Activated B cell treated with CpG ODN at 0.5 μM for 24 hours (primary cell): ENCODE measurements at regions not wholly inside any gene's neighbourhood (a gene's known extent, or its start where the extent isn't known, plus 50 kb on each side); places are given as distances from the start of the nearest gene placed in this dataset.

Source experiments
- ATAC-seq: fragments of 200-7000 bp; cut with Tn5 transposase; one replicate; pipeline ENCODE4 v1.10.0; 2021; ENCODE audit warnings: low read depth, mild to moderate bottlenecking, moderate library complexity
- CTCF ChIA-PET: fragments of 350-600 bp; sonication (Branson Sonifier 250); formaldehyde crosslinking; loops from one replicate; lab custom pipeline; 2021; ENCODE audit warnings: antibody characterized with exemption; lab: Charles Lee
- POLR2A ChIA-PET: fragments of 350-600 bp; sonication (Branson Sonifier 250); formaldehyde crosslinking; loops from one replicate; lab custom pipeline; 2021; ENCODE audit warnings: antibody characterized with exemption; lab: Charles Lee
- DNase-seq: peaks from one replicate; pipeline ENCODE4 v3.0.0; 2022
- H3K27ac Mint-ChIP-seq: one replicate; pipeline ENCODE4 v1.8.0; 2020; ENCODE audit warnings: mixed read lengths
- H3K27me3 Mint-ChIP-seq: one replicate; pipeline ENCODE4 v1.8.0; 2021; ENCODE audit warnings: mixed read lengths
- H3K36me3 Mint-ChIP-seq: one replicate; pipeline ENCODE4 v1.8.0; 2021; ENCODE audit warnings: low read depth, mixed read lengths
- H3K4me1 Mint-ChIP-seq: one replicate; pipeline ENCODE4 v1.8.0; 2021; ENCODE audit warnings: mixed read lengths
- H3K4me3 Mint-ChIP-seq: one replicate; pipeline ENCODE4 v1.8.0; 2020; ENCODE audit warnings: mild to moderate bottlenecking, mixed read lengths
- H3K9me3 Mint-ChIP-seq: one replicate; pipeline ENCODE4 v1.8.0; 2020; ENCODE audit warnings: mixed read lengths
- intact Hi-C: fragments of 100-400 bp; cut with micrococcal nuclease; formaldehyde crosslinking; loops from one replicate; pipeline ENCODE4 v1.15.1; 2024
- TF ChIP-seq, protein P1 (sequence below): fragments of 200-600 bp; IDR thresholded peaks from one replicate; pipeline ENCODE4 v1.8.0; 2022; ENCODE audit warnings: antibody characterized with exemption, mild to moderate bottlenecking

DNA sequence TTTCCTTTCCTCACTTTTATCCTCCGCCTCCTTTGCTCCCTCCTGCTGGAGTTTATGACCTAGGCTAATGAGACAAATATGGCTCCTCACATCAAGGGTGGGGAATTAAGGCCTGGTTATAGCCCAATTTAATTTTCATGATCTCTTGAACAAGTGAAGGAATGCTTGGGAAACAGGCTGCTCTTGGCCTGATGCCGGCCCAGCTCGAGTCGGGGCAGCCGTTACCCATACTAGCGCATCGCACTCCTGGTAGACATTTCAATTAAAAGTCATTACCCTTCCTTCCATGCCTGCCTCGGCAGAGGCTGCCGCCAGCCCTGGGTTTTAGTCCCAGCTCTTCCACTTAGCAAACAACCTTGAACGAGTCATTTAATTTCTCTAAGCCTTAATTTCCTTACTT is 425.7 kb downstream of the TMEM38B start:
- peaks cover under 1% of the 10 kb centered on the region for H3K9me3 Mint-ChIP-seq
- ChIA-PET POLR2A (no interaction called here), CTCF (no interaction called here)
- no peak overlapping the region for H3K4me3 Mint-ChIP-seq
- TF ChIP-seq, protein P1, sequence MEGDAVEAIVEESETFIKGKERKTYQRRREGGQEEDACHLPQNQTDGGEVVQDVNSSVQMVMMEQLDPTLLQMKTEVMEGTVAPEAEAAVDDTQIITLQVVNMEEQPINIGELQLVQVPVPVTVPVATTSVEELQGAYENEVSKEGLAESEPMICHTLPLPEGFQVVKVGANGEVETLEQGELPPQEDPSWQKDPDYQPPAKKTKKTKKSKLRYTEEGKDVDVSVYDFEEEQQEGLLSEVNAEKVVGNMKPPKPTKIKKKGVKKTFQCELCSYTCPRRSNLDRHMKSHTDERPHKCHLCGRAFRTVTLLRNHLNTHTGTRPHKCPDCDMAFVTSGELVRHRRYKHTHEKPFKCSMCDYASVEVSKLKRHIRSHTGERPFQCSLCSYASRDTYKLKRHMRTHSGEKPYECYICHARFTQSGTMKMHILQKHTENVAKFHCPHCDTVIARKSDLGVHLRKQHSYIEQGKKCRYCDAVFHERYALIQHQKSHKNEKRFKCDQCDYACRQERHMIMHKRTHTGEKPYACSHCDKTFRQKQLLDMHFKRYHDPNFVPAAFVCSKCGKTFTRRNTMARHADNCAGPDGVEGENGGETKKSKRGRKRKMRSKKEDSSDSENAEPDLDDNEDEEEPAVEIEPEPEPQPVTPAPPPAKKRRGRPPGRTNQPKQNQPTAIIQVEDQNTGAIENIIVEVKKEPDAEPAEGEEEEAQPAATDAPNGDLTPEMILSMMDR, result no peak
- H3K27me3 Mint-ChIP-seq, result no peaks in the 10 kb centered on the region
- no peaks in the 10 kb centered on the region for H3K36me3 Mint-ChIP-seq
- H3K27ac Mint-ChIP-seq, result no peak overlapping the region
- intact Hi-C loops, result no loop called here
- no peaks in the 10 kb centered on the region for H3K4me1 Mint-ChIP-seq
- no peak for ATAC-seq
- DNase-seq, result no peak

DNA sequence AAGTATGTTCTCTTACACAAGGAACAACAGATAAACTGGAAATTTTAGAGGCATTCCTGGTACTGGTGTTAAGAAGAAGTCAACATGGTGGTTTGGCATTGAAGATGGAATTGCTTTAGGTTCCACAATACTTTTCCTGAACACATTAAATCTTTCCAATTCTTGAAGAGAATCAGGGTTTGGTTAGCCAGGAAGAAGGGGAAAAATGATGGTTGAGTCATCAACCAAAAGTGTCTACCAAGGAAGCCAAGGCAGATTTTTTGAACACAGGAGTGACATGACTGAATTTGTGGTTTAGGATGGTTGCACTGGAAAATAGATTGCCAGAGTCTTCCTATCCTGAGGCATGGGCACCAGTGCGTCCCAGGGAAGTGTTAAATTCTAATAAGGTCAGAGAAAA is 433.4 kb downstream of the TMEM38B start:
- ChIA-PET POLR2A (no interaction called here), CTCF (no interaction called here)
- TF ChIP-seq, protein P1, result no peak
- Mint-ChIP-seq H3K9me3 (peaks cover 9% of the 10 kb centered on the region), H3K4me3 (no peak overlapping the region), H3K4me1 (no peaks in the 10 kb centered on the region), H3K27ac (no peak overlapping the region), H3K27me3 (no peaks in the 10 kb centered on the region), H3K36me3 (no peaks in the 10 kb centered on the region)
- no peak for ATAC-seq
- no peak for DNase-seq
- intact Hi-C loops, result no loop called here

DNA sequence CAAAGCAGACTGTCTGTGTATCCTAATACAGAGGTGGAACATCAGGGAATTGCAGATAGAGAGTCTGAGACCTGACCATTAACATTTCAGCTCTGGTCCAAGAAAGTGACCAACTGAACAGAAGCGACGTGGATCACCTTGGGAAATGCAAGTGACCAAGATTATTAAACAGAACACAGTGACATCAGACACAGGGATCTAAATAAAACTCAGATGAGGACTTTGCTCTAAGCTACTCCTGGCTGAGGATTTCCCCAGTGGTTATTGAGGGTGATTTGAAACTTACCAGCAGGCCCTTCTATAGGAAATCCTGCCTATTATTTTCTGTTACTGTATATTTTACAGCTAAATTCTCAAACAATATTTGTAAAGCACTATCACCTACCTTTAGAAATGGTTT is 436.0 kb downstream of the TMEM38B start:
- ChIA-PET POLR2A (no interaction called here), CTCF (no interaction called here)
- TF ChIP-seq, protein P1, result no peak
- DNase-seq (no peak), ATAC-seq (no peak)
- Mint-ChIP-seq H3K36me3 (no peaks in the 10 kb centered on the region), H3K4me3 (no peak overlapping the region), H3K4me1 (no peaks in the 10 kb centered on the region), H3K27ac (no peak overlapping the region), H3K9me3 (peaks cover 6% of the 10 kb centered on the region), H3K27me3 (no peaks in the 10 kb centered on the region)
- intact Hi-C loops, result no loop called here

DNA sequence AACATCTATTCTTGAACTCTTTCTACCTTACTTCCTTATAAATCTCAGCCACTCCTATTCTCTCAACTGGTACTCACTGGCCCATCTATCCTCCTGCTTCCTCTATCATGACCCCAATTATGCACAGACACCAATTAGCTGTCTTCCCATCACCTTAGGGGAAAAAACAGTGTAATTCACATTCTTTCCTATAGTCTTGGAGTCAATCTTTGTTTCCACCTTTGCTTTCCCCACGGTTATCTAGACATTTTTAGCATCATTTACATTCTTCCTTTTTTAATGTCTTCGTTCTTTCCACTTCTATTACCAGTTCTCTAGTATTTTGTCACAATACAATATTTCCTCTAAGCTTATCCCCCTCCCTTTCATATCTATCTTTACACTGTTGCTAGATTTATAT is 449.4 kb downstream of the TMEM38B start:
- no peak for ATAC-seq
- CTCF ChIA-PET, result no interaction called here
- no peaks in the 10 kb centered on the region for H3K36me3 Mint-ChIP-seq
- no peak overlapping the region for H3K27ac Mint-ChIP-seq
- TF ChIP-seq, protein P1, result no peak
- no peak for DNase-seq
- no peaks in the 10 kb centered on the region for H3K27me3 Mint-ChIP-seq
- intact Hi-C loops, result no loop called here
- H3K4me1 Mint-ChIP-seq, result no peaks in the 10 kb centered on the region
- no peaks in the 10 kb centered on the region for H3K9me3 Mint-ChIP-seq
- POLR2A ChIA-PET, result no interaction called here
- no peak overlapping the region for H3K4me3 Mint-ChIP-seq

DNA sequence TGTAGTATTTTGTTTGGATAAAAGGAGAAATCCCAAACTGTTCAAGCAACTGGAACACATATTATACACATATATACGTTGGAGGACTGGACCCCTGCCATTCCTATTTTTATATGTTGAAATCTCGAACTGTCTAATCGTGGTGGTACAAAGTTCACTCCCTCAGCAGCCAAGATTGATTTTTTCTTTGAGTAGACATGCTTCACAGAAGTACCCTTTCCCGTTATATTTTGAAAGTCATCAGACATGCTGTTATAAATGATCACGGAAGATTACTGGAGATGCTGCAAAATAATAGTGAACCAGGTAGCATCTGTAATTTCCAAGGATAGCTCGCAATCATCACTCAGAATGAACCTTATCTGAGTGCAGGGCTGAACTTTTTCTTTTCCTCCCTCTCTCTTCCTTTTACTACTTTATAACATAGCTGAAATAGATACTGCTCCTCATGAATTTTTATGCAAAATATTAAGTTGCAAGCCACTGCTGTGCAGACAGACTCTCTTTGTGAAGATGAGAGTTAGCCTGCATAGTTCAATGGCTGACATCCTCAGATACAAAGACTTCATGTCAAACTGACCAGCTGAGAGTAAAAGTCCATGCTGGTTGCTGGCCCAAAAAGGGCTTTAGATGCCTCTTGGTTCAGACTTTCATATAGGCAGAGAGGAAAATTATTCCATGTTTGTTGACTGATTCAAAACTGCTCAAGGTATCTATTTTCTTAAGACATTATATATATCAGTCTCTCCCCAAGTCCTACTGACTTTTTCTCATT is 451.9 kb downstream of the TMEM38B start:
- Mint-ChIP-seq H3K9me3 (no peaks in the 10 kb centered on the region), H3K27me3 (no peaks in the 10 kb centered on the region), H3K4me3 (no peak overlapping the region), H3K36me3 (no peaks in the 10 kb centered on the region), H3K27ac (no peak overlapping the region), H3K4me1 (no peaks in the 10 kb centered on the region)
- no peak for ATAC-seq
- DNase-seq, result no peak
- intact Hi-C loops, result no loop called here
- CTCF ChIA-PET, result no interaction called here
- TF ChIP-seq, protein P1, result no peak
- POLR2A ChIA-PET, result no interaction called here
